ENCODE measurements at regions not wholly inside any gene's neighbourhood (a gene's known extent, or its start where the extent isn't known, plus 50 kb on each side); places are given as distances from the start of the nearest gene placed in this dataset.

DNA sequence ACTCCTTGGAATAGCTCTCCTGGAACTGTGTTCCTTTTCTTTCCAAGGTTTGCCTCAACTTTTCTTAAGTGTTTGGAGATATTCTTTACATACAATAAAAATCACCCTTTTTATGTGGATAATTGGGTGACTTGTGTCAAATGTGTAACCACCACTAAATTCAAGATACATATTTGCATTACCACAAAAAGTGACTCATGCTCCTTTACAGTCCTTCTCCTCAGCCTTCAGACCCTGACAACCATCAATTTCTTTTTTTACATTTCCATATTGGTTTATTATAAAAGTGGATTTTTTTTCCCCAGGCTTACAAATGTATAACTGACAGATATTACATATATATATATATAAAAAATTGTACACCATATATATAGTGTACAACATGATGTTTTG lies 372.0 kb upstream of the KCNN2 start:
- TF ChIP-seq, protein P1, sequence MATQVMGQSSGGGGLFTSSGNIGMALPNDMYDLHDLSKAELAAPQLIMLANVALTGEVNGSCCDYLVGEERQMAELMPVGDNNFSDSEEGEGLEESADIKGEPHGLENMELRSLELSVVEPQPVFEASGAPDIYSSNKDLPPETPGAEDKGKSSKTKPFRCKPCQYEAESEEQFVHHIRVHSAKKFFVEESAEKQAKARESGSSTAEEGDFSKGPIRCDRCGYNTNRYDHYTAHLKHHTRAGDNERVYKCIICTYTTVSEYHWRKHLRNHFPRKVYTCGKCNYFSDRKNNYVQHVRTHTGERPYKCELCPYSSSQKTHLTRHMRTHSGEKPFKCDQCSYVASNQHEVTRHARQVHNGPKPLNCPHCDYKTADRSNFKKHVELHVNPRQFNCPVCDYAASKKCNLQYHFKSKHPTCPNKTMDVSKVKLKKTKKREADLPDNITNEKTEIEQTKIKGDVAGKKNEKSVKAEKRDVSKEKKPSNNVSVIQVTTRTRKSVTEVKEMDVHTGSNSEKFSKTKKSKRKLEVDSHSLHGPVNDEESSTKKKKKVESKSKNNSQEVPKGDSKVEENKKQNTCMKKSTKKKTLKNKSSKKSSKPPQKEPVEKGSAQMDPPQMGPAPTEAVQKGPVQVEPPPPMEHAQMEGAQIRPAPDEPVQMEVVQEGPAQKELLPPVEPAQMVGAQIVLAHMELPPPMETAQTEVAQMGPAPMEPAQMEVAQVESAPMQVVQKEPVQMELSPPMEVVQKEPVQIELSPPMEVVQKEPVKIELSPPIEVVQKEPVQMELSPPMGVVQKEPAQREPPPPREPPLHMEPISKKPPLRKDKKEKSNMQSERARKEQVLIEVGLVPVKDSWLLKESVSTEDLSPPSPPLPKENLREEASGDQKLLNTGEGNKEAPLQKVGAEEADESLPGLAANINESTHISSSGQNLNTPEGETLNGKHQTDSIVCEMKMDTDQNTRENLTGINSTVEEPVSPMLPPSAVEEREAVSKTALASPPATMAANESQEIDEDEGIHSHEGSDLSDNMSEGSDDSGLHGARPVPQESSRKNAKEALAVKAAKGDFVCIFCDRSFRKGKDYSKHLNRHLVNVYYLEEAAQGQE (IDR thresholded peaks at IDR 0.05; ENCODE audit: insufficient replicate concordance, low read depth) = no peak
- TF ChIP-seq, protein P2, sequence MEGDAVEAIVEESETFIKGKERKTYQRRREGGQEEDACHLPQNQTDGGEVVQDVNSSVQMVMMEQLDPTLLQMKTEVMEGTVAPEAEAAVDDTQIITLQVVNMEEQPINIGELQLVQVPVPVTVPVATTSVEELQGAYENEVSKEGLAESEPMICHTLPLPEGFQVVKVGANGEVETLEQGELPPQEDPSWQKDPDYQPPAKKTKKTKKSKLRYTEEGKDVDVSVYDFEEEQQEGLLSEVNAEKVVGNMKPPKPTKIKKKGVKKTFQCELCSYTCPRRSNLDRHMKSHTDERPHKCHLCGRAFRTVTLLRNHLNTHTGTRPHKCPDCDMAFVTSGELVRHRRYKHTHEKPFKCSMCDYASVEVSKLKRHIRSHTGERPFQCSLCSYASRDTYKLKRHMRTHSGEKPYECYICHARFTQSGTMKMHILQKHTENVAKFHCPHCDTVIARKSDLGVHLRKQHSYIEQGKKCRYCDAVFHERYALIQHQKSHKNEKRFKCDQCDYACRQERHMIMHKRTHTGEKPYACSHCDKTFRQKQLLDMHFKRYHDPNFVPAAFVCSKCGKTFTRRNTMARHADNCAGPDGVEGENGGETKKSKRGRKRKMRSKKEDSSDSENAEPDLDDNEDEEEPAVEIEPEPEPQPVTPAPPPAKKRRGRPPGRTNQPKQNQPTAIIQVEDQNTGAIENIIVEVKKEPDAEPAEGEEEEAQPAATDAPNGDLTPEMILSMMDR (IDR thresholded peaks at IDR 0.05; ENCODE audit: insufficient read depth, low read length) = no peak
- TF ChIP-seq POLR2AphosphoS5 (IDR thresholded peaks at IDR 0.05; ENCODE audit: low read depth) = no peak
- no peak for TF ChIP-seq GABPA (IDR thresholded peaks at IDR 0.05; ENCODE audit: low read depth)
- no peak for TF ChIP-seq SPI1 (IDR thresholded peaks at IDR 0.05; ENCODE audit: borderline replicate concordance, low read depth)

Data from HL-60 (cell line).